Lower lobe of right lung (tissue), 2 donors: ENCODE measurements at regions not wholly inside any gene's neighbourhood (a gene's known extent, or its start where the extent isn't known, plus 50 kb on each side); places are given as distances from the start of the nearest gene placed in this dataset.

ENCODE experiments used
- ATAC-seq, 2 donors: fragments of 200-7000 bp; cut with Tn5 transposase; one replicate each; pipeline ENCODE4 v1.9.1; 2020 to 2022; ENCODE audit warnings: mild to moderate bottlenecking in 2 of 2, moderate library complexity in 2 of 2
- DNase-seq: peaks from one replicate; pipeline ENCODE4 v3.0.0-alpha.2; 2020
- H3K27ac ChIP-seq: fragments of 200-600 bp; one replicate; pipeline ENCODE4 v1.8.0; 2022
- H3K27me3 ChIP-seq: fragments of 200-600 bp; one replicate; pipeline ENCODE4 v1.8.0; 2022; ENCODE audit warnings: low read depth
- H3K36me3 ChIP-seq: fragments of 200-600 bp; one replicate; pipeline ENCODE4 v1.8.0; 2022; ENCODE audit warnings: mild to moderate bottlenecking
- H3K4me1 ChIP-seq: fragments of 200-600 bp; one replicate; pipeline ENCODE4 v1.8.0; 2022
- H3K4me3 ChIP-seq: fragments of 200-600 bp; one replicate; pipeline ENCODE4 v1.8.0; 2022; ENCODE audit warnings: mild to moderate bottlenecking
- H3K9me3 ChIP-seq: fragments of 200-600 bp; one replicate; pipeline ENCODE4 v1.8.0; 2022
- intact Hi-C: fragments of 100-400 bp; cut with DNase I; formaldehyde crosslinking; loops from one replicate; pipeline ENCODE4 v1.11.0; 2022
- TF ChIP-seq, protein P1 (sequence below): fragments of 200-600 bp; IDR thresholded peaks from one replicate; pipeline ENCODE4 v1.8.0; 2022; ENCODE audit warnings: antibody characterized with exemption, mild to moderate bottlenecking
- donor health status: DM: no; HTN: yes; CAD: no; lungs with severe emphysema.

DNA sequence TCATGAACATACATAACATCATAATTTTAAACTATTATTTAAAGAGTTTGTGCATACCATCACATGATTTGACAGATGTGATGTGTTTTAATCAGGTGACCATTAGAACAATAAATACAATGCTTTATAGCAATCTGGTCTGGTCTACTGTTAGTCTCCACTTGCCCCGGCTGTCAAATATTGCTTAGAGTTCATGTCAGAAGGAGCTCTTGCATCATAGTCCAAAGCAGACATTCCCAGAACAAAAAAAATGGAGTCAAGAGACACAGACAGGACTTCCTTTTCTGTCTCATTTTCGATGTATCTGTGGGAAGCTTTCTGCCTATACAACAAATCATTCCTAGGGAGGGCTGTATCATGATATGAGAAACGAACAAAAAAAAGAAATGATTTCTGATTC, 979.2 kb upstream of the WWC1 start:
- TF ChIP-seq, protein P1, sequence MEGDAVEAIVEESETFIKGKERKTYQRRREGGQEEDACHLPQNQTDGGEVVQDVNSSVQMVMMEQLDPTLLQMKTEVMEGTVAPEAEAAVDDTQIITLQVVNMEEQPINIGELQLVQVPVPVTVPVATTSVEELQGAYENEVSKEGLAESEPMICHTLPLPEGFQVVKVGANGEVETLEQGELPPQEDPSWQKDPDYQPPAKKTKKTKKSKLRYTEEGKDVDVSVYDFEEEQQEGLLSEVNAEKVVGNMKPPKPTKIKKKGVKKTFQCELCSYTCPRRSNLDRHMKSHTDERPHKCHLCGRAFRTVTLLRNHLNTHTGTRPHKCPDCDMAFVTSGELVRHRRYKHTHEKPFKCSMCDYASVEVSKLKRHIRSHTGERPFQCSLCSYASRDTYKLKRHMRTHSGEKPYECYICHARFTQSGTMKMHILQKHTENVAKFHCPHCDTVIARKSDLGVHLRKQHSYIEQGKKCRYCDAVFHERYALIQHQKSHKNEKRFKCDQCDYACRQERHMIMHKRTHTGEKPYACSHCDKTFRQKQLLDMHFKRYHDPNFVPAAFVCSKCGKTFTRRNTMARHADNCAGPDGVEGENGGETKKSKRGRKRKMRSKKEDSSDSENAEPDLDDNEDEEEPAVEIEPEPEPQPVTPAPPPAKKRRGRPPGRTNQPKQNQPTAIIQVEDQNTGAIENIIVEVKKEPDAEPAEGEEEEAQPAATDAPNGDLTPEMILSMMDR = no peak
- ATAC-seq (no peak), DNase-seq (no peak)

DNA sequence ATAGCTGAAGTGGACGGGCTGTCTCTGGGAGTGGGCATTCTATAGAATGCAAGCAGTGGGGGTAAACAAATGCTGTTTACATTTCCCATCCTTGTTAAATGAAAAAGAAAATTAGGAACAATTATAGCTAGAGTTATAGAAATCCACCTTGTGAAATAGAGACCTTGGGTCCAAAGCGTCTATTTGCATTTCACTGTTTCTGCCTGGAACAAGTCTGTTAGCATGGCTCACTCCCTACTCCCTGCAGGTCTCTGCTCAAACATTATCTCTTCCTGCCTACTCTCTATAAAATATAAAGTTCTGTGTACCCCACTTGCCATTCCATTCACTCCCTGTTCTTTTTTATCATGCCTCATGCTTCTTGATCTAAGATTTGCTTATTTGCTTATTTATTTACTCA, 975.7 kb upstream of the WWC1 start:
- intact Hi-C loops = no loop called here
- Histone ChIP-seq H3K36me3 (no peaks in the 10 kb centered on the region), H3K4me1 (no peaks in the 10 kb centered on the region), H3K27ac (no peak overlapping the region), H3K9me3 (no peaks in the 10 kb centered on the region), H3K27me3 (no peaks in the 10 kb centered on the region), H3K4me3 (no peak overlapping the region)
- DNase-seq (no peak), ATAC-seq (no peak)
- TF ChIP-seq, protein P1 = no peak

More for the DNA sequence above, 979.2 kb upstream of the WWC1 start:
- Histone ChIP-seq H3K27ac (no peak overlapping the region), H3K9me3 (no peaks in the 10 kb centered on the region), H3K4me3 (no peak overlapping the region), H3K36me3 (no peaks in the 10 kb centered on the region), H3K27me3 (no peaks in the 10 kb centered on the region), H3K4me1 (no peaks in the 10 kb centered on the region)
- intact Hi-C loops = no loop called here

DNA sequence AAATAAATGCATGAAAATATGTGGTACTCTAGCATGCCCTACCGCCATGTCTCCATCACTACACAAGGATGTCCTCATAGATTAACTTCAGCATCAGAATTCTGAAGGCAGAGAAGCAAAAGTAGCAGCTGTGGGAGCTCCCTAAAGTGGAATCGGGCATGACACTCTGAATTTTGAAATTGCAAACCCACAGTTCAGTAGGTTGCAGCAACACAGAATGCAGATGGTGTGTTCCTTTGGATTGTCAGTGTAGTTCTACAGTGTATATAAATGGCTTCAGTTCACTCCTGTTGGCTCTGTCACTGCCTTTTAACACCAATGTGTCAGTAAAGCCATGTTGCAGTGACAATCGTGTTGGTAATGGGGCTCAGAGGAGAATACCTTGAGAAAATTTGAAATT, 973.6 kb upstream of the WWC1 start:
- DNase-seq (no peak), ATAC-seq (no peak)
- H3K4me1 ChIP-seq = no peaks in the 10 kb centered on the region
- H3K4me3 ChIP-seq = no peak overlapping the region
- TF ChIP-seq, protein P1 = no peak
- H3K27ac ChIP-seq = no peak overlapping the region
- no peaks in the 10 kb centered on the region for H3K27me3 ChIP-seq
- H3K9me3 ChIP-seq = no peaks in the 10 kb centered on the region
- H3K36me3 ChIP-seq = no peaks in the 10 kb centered on the region
- intact Hi-C loops = no loop called here

DNA sequence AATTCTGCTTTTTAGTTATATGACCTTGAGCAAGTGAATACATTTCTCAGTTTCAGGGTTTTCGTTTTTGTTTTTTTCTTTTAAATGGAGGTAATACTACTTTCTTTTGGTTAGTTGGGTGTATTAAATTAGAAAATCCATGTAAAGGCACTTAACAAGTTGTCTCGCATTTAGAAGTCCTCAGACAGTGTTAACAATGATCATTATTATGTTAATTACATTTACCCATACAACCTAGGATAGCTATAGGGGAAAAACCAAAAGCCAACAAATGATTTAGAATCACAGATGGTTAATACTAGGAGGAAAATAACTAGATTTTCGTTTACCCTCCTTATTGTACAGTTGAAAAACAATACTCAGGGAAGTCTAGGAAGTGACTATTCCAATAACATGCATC, 972.2 kb upstream of the WWC1 start:
- no peaks in the 10 kb centered on the region for H3K36me3 ChIP-seq
- H3K4me3 ChIP-seq = no peak overlapping the region
- ATAC-seq (no peak), DNase-seq (no peak)
- H3K27me3 ChIP-seq = no peaks in the 10 kb centered on the region
- TF ChIP-seq, protein P1 = no peak
- no peaks in the 10 kb centered on the region for H3K4me1 ChIP-seq
- no peak overlapping the region for H3K27ac ChIP-seq
- intact Hi-C loops = no loop called here
- H3K9me3 ChIP-seq = no peaks in the 10 kb centered on the region

DNA sequence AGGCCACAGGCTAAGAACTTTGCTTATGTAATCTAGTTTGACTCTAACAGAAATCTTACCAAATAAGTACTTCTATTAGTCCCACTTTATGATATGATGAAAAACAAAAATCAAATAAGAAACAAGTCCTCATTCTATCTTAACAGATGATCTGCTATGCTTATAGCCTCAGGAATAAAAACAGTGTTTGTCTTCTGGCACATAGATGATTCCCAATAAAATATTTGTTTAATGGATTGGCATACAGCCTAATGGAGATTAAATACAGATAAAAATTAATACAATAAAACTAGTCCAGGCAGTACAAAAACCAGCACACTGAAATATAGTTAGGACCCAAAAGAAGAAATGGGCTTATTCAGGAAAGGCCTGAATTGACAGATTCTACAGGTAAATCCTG, 971.4 kb upstream of the WWC1 start:
- no peak for ATAC-seq
- no peak overlapping the region for H3K27ac ChIP-seq
- intact Hi-C loops = no loop called here

More for the DNA sequence above, 971.4 kb upstream of the WWC1 start:
- Histone ChIP-seq H3K36me3 (no peaks in the 10 kb centered on the region), H3K4me3 (no peak overlapping the region), H3K27me3 (no peaks in the 10 kb centered on the region), H3K4me1 (no peaks in the 10 kb centered on the region), H3K9me3 (no peaks in the 10 kb centered on the region)
- TF ChIP-seq, protein P1 = no peak
- no peak for DNase-seq
